B cell (primary cell): ENCODE measurements at regions not wholly inside any gene's neighbourhood (a gene's known extent, or its start where the extent isn't known, plus 50 kb on each side); places are given as distances from the start of the nearest gene placed in this dataset.

Experiments used
- ATAC-seq: fragments of 200-7000 bp; cut with Tn5 transposase; one replicate; pipeline ENCODE4 v1.10.0; 2021; ENCODE audit warnings: low read depth, mild to moderate bottlenecking, moderate number of reproducible peaks, moderate library complexity
- CTCF ChIA-PET: fragments of 350-600 bp; sonication (Branson Sonifier 250); formaldehyde crosslinking; loops from one replicate; lab custom pipeline; 2021; ENCODE audit warnings: antibody characterized with exemption, inconsistent platforms; lab: Charles Lee
- POLR2A ChIA-PET: fragments of 350-600 bp; sonication (Branson Sonifier 250); formaldehyde crosslinking; loops from one replicate; lab custom pipeline; 2021; ENCODE audit warnings: antibody characterized with exemption; lab: Charles Lee
- DNase-seq: peaks from one replicate; pipeline ENCODE4 v3.0.0; 2013
- H2AFZ ChIP-seq: 2 replicates; pipeline ENCODE4 v1.6.1; 2012; ENCODE audit warnings: mild to moderate bottlenecking, low read depth, low read length; ENCODE audit not compliant: insufficient read depth, poor library complexity, severe bottlenecking
- H3K27ac ChIP-seq, 2 donors: 1 replicate in 1 of 2; 2 replicates in 1 of 2; pipeline ENCODE4 v1.5.1; 2012 to 2013; ENCODE audit warnings: low read length in 2 of 2, mild to moderate bottlenecking in 2 of 2, moderate library complexity in 1 of 2
- H3K27me3 ChIP-seq, 4 experiments: fragments of 200-600 bp in 1 of 4; sonication (generic) in 1 of 4; replicated peaks in 1 of 4; 1 replicate in 2 of 4; 2 replicates in 2 of 4; pipeline versions ENCODE4 v1.6.1 to v1.7.0; 2013 to 2016; ENCODE audit warnings: low read length in 3 of 4, mild to moderate bottlenecking in 2 of 4, mixed read lengths in 1 of 4, moderate library complexity in 1 of 4; ENCODE audit not compliant: insufficient read depth in 4 of 4, control insufficient read depth in 3 of 4; ENCODE audit errors: control extremely low read depth in 1 of 4
- H3K36me3 ChIP-seq, 2 experiments: replicated peaks in 1 of 2; 1 replicate in 1 of 2; 2 replicates in 1 of 2; pipeline versions ENCODE4 v1.6.1 to v1.7.1; 2013; ENCODE audit warnings: low read length in 1 of 2; ENCODE audit not compliant: insufficient read depth in 2 of 2, control insufficient read depth in 1 of 2; ENCODE audit errors: control extremely low read depth in 1 of 2, extremely low read depth in 1 of 2
- H3K4me1 ChIP-seq, 2 donors: fragments of 200-600 bp in 1 of 2; sonication (generic) in 1 of 2; 1 replicate in 1 of 2; 2 replicates in 1 of 2; pipeline versions ENCODE4 v1.5.1 to v1.6.1; 2013 to 2017; ENCODE audit warnings: low read length in 2 of 2; ENCODE audit not compliant: control insufficient read depth in 2 of 2, insufficient read depth in 2 of 2
- H3K4me2 ChIP-seq: replicated peaks from 2 replicates; pipeline ENCODE3; 2012; ENCODE audit warnings: mild to moderate bottlenecking, low read depth, low read length; ENCODE audit not compliant: poor library complexity, severe bottlenecking
- H3K4me3 ChIP-seq, 5 experiments: fragments of 200-600 bp in 1 of 5; sonication (generic) in 1 of 5; 1 replicate in 3 of 5; 2 replicates in 2 of 5; pipeline versions ENCODE4 v1.5.1 to v1.7.0; 2011 to 2016; ENCODE audit warnings: low read length in 4 of 5, mild to moderate bottlenecking in 4 of 5, low read depth in 2 of 5, control low read depth in 1 of 5, moderate library complexity in 1 of 5; ENCODE audit not compliant: insufficient read depth in 1 of 5; ENCODE audit errors: control extremely low read depth in 1 of 5, extremely low read depth in 1 of 5
- H3K79me2 ChIP-seq: fragments of 200-600 bp; sonication (generic); one replicate; pipeline ENCODE4 v1.6.0; 2016; ENCODE audit warnings: low read length; ENCODE audit not compliant: control insufficient read depth, insufficient read depth
- H3K9ac ChIP-seq: fragments of 200-600 bp; sonication (generic); 2 replicates; pipeline ENCODE4 v1.6.1; 2017; ENCODE audit warnings: mild to moderate bottlenecking, low read length, moderate library complexity
- H3K9me3 ChIP-seq, 3 donors: one replicate each; pipeline versions ENCODE4 v1.6.1 to v1.7.1; 2013; ENCODE audit warnings: low read length in 2 of 3; ENCODE audit not compliant: control insufficient read depth in 2 of 3, insufficient read depth in 1 of 3; ENCODE audit errors: control extremely low read depth in 1 of 3
- H4K20me1 ChIP-seq: 2 replicates; pipeline ENCODE4 v1.6.0; 2012; ENCODE audit warnings: mild to moderate bottlenecking, low read length; ENCODE audit not compliant: insufficient read depth, control insufficient read depth, poor library complexity, severe bottlenecking
- H3K27ac Mint-ChIP-seq: one replicate; pipeline ENCODE4 v1.8.0; 2021; ENCODE audit warnings: mixed read lengths
- H3K27me3 Mint-ChIP-seq: one replicate; pipeline ENCODE4 v1.8.0; 2021; ENCODE audit warnings: mixed read lengths
- H3K4me1 Mint-ChIP-seq: one replicate; pipeline ENCODE4 v1.8.0; 2021; ENCODE audit warnings: mixed read lengths
- H3K4me3 Mint-ChIP-seq: one replicate; pipeline ENCODE4 v1.8.0; 2021; ENCODE audit warnings: mixed read lengths
- H3K9me3 Mint-ChIP-seq: one replicate; pipeline ENCODE4 v1.8.0; 2022; ENCODE audit warnings: mixed read lengths; ENCODE audit not compliant: insufficient read depth
- CTCF ChIP-seq: fragments of 200-600 bp; IDR thresholded peaks from one replicate; pipeline ENCODE4 v1.8.0; 2022; ENCODE audit warnings: antibody characterized with exemption, mild to moderate bottlenecking
- EZH2 ChIP-seq: IDR thresholded peaks from 2 replicates; pipeline ENCODE4 v1.6.1; 2012; ENCODE audit warnings: borderline replicate concordance, low read depth, mild to moderate bottlenecking, moderate library complexity, low read length; ENCODE audit not compliant: insufficient read depth, poor library complexity, severe bottlenecking
- WGBS: methylation state at CpG from one replicate; pipeline ENCODE4 v1.1.5; 2013; ENCODE audit warnings: missing lambda C conversion rate; ENCODE audit not compliant: insufficient coverage; 5-methylcytosine and 5-hydroxymethylcytosine counted together
- intact Hi-C: fragments of 100-400 bp; cut with micrococcal nuclease; formaldehyde crosslinking; loops from one replicate; pipeline ENCODE4 v1.10.0; 2022

DNA sequence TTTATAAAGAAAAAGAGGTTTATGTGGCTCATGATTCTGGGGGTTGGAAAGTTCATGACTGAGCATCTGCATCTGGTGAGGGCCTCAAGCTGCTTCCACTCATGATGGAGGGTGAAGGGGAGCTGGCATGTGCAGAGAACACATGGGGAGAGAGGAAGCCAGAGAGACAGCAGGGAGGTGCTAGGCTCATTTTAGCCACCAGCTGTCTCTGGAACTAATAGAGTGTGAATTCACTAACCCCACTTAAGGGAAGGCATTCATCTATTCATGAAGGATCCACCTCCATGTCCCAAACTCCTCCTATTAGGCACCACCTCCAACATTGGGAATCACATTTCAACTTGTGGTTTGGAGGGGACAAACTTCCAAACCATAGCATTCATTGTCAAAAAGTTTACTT is 137.3 kb upstream of the PMEPA1 start:
- Mint-ChIP-seq H3K27me3 (peaks cover 26% of the 10 kb centered on the region), H3K27ac (no peak overlapping the region), H3K4me3 (no peak overlapping the region), H3K9me3 (no peaks in the 10 kb centered on the region), H3K4me1 (no peaks in the 10 kb centered on the region)
- DNase-seq (no peak), ATAC-seq (no peak)
- Histone ChIP-seq H3K27ac (no peak overlapping the region), H4K20me1 (no peaks in the 10 kb centered on the region), H2AFZ (no peak overlapping the region), H3K27me3 (no peaks in the 10 kb centered on the region), H3K4me3 (no peak overlapping the region), H3K4me1 (no peaks in the 10 kb centered on the region), H3K36me3 (no peaks in the 10 kb centered on the region), H3K9me3 (no peaks in the 10 kb centered on the region), H3K9ac (no peak overlapping the region), H3K4me2 (no peak overlapping the region), H3K79me2 (no peaks in the 10 kb centered on the region)
- CTCF ChIA-PET: no interaction called here
- TF ChIP-seq CTCF: no peak
- TF ChIP-seq EZH2: no peak
- POLR2A ChIA-PET: no interaction called here
- intact Hi-C loops: loop anchor here (10.0 kb wide), 1 partner anchor 192 kb away; no protein-coding TSS in a partner anchor

- WGBS: 86% methylated on average over 9 of the region's 10 CpGs
- Mint-ChIP-seq H3K9me3 (no peaks in the 10 kb centered on the region), H3K27ac (no peak overlapping the region), H3K4me3 (no peak overlapping the region), H3K4me1 (no peaks in the 10 kb centered on the region), H3K27me3 (peaks cover 17% of the 10 kb centered on the region)
- Histone ChIP-seq H3K9ac (no peak overlapping the region), H4K20me1 (no peaks in the 10 kb centered on the region), H2AFZ (no peak overlapping the region), H3K4me3 (no peak overlapping the region), H3K27me3 (no peaks in the 10 kb centered on the region), H3K4me2 (no peak overlapping the region), H3K4me1 (no peaks in the 10 kb centered on the region), H3K79me2 (no peaks in the 10 kb centered on the region), H3K27ac (no peak overlapping the region), H3K36me3 (no peaks in the 10 kb centered on the region), H3K9me3 (no peaks in the 10 kb centered on the region)
- no peak for TF ChIP-seq EZH2
- TF ChIP-seq CTCF: no peak
- DNase-seq (no peak), ATAC-seq (no peak)
- ChIA-PET CTCF (no interaction called here), POLR2A (no interaction called here)
- intact Hi-C loops: loop anchor here (10.0 kb wide), 1 partner anchor 190 kb away; no protein-coding TSS in a partner anchor
Observed at GRCh38 chr20:57844626-57845596, 135.1 kb upstream of the PMEPA1 start.
